H1 (cell line): ENCODE measurements at regions not wholly inside any gene's neighbourhood (a gene's known extent, or its start where the extent isn't known, plus 50 kb on each side); places are given as distances from the start of the nearest gene placed in this dataset.

Experiments
- CHD7 ChIP-seq: fragments of 300-600 bp; sonication (generic); IDR thresholded peaks from 2 replicates; pipeline ENCODE4 v1.7.1; 2012; ENCODE audit warnings: low read length, moderate library complexity, mild to moderate bottlenecking, inconsistent platforms; ENCODE audit not compliant: insufficient replicate concordance
- CREB1 ChIP-seq: IDR thresholded peaks from 2 replicates; pipeline ENCODE4 v1.6.1; 2012; ENCODE audit warnings: inconsistent platforms
- USF2 ChIP-seq: IDR thresholded peaks from 2 replicates; pipeline ENCODE4 v1.6.1; 2011; ENCODE audit warnings: low read length, improper control_type of control experiment
- TF ChIP-seq, protein P1 (sequence below): IDR thresholded peaks from 2 replicates; pipeline ENCODE4 v1.6.1; 2011; ENCODE audit warnings: low read depth, mild to moderate bottlenecking, low read length; ENCODE audit not compliant: insufficient read depth

DNA sequence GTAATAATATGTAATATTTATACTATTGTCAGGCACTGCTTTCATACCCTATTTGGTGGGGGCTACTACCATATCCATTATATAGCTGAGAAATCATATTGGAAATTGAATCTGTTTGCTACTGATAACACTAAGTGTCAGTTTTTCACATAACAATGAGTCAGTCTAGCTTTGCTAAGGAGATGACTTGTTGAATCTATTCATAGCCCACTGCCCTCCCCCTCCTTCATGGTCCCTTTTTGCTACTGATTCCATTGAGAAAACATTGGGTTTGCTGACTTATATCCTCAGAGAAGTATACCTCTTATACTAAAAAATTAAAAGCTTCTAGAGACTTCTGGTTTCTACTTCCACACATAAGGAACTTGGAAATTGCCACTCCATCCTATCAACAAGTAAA lies 1898.4 kb downstream of the STIM2 start (continued):
- no peak for TF ChIP-seq USF2
- TF ChIP-seq CREB1 = no peak
- TF ChIP-seq, protein P1, sequence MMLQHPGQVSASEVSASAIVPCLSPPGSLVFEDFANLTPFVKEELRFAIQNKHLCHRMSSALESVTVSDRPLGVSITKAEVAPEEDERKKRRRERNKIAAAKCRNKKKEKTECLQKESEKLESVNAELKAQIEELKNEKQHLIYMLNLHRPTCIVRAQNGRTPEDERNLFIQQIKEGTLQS = no peak
- TF ChIP-seq CHD7 = no peak
